ENCODE measurements at regions not wholly inside any gene's neighbourhood (a gene's known extent, or its start where the extent isn't known, plus 50 kb on each side); places are given as distances from the start of the nearest gene placed in this dataset.

DNA sequence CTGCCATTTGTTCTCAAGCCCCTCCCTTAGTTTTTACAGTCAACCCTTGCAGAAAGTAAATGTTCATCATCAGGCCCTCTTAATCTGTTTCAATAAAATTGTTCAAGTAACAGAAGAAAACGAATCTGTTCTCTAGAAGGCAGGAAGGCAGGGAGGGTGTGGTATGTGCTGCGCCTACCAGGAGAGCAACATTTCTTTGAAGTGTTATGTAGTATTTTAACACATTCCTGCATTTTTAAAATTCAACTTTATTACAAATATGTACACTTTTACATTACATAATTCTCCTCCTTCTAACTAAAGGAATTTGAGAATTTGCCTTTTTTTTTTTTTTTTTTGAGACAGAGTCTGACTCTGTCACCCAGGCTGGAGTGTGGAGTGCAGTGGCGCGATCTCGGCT is 657.8 kb downstream of the MCTP2 start:
- TF ChIP-seq, protein P1, sequence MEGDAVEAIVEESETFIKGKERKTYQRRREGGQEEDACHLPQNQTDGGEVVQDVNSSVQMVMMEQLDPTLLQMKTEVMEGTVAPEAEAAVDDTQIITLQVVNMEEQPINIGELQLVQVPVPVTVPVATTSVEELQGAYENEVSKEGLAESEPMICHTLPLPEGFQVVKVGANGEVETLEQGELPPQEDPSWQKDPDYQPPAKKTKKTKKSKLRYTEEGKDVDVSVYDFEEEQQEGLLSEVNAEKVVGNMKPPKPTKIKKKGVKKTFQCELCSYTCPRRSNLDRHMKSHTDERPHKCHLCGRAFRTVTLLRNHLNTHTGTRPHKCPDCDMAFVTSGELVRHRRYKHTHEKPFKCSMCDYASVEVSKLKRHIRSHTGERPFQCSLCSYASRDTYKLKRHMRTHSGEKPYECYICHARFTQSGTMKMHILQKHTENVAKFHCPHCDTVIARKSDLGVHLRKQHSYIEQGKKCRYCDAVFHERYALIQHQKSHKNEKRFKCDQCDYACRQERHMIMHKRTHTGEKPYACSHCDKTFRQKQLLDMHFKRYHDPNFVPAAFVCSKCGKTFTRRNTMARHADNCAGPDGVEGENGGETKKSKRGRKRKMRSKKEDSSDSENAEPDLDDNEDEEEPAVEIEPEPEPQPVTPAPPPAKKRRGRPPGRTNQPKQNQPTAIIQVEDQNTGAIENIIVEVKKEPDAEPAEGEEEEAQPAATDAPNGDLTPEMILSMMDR (IDR thresholded peaks at IDR 0.05; ENCODE audit: extremely low read depth, insufficient read depth, missing control alignments), result no peak
- no peak for DNase-seq (ENCODE audit: low spot score)
- in situ Hi-C loops (cut with MboI; ENCODE audit: low pct_unique_long_range_greater_than_20kb, low sequenced_read_pairs, unreplicated experiment), result no loop called here

DNA sequence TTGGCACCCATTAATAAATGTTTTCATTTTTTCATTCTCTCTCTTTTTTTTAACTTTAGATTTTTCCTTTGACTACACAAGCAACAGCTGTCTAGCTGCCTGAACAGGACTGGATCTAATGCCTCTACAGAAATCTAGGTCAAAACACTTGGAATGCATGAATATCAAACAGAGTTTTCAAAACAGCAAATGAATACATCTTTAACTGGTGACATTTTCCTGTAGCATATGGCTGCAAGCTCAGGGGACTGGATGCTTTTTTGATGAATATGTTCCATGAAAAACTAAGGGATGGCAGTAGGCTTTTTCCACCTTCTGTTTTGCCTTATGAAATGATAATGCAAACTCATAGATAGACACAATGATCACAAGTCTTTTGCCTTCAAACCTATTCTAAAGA is 661.7 kb downstream of the MCTP2 start:
- TF ChIP-seq, protein P1 (IDR thresholded peaks at IDR 0.05; ENCODE audit: extremely low read depth, insufficient read depth, missing control alignments), result no peak
- in situ Hi-C loops (cut with MboI; ENCODE audit: low pct_unique_long_range_greater_than_20kb, low sequenced_read_pairs, unreplicated experiment), result no loop called here
- no peak for DNase-seq (ENCODE audit: low spot score)

DNA sequence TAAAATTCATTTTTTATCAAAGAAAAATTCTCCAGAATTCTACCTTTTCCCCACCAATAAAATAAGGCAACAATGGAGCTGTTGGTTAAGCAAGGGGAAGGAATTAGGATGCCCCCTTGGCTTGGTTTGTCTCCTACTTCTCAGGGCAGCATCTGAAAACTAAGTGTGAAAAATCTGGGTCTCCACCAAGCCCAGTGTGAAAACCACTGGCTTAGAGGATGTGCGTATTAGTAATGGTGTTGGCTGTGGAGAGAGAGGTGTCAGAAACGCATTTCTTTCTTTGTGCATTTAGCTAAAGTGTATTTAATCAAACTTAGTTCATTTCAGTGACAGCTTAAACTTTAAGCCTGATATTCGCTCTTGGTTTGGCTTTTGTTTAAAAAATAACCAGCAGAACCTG is 662.7 kb downstream of the MCTP2 start:
- in situ Hi-C loops (cut with MboI; ENCODE audit: low pct_unique_long_range_greater_than_20kb, low sequenced_read_pairs, unreplicated experiment), result no loop called here
- no peak for DNase-seq (ENCODE audit: low spot score)
- TF ChIP-seq, protein P1 (IDR thresholded peaks at IDR 0.05; ENCODE audit: extremely low read depth, insufficient read depth, missing control alignments), result no peak

DNA sequence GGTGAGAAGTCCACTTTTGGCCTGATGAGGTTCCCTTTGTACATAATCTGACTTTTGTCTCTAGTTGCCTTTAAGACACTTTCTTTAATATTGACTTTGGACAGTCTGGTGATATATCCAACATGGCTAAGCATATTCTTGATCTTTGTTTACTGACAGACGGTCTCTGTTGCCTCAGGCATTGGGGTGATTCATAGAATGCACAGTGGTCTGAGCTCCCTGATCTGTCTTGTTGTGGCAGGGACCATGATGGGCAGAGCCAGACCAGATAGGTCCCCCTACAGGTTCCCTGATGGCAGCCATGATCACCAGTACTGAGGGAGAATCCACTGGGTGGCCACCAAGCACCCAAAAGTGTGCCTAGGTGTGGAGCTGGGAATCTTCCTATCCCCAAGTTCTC is 678.1 kb downstream of the MCTP2 start:
- no peak for DNase-seq (ENCODE audit: low spot score)
- TF ChIP-seq, protein P1 (IDR thresholded peaks at IDR 0.05; ENCODE audit: extremely low read depth, insufficient read depth, missing control alignments), result no peak
- in situ Hi-C loops (cut with MboI; ENCODE audit: low pct_unique_long_range_greater_than_20kb, low sequenced_read_pairs, unreplicated experiment), result no loop called here

DNA sequence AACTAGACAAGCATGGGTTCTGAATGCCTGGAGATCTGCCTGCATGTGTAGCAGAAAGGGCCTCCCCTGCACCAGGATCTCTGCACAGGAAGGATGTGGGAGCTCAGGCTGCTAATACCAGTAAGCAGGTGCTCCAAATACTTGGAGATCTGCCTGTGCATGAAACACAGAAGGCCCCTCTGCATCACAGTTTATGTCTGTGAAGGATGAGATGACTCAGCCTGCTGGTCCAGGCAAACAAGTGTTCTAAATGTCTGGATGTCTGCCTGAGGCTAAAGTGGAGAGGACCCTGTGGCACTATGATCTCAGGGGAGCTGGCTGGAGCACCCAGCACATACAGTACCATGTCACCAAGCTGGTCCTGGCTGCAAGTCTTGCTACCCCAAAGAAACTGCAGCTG is 678.8 kb downstream of the MCTP2 start:
- no peak for DNase-seq (ENCODE audit: low spot score)
- in situ Hi-C loops (cut with MboI; ENCODE audit: low pct_unique_long_range_greater_than_20kb, low sequenced_read_pairs, unreplicated experiment), result no loop called here
- TF ChIP-seq, protein P1 (IDR thresholded peaks at IDR 0.05; ENCODE audit: extremely low read depth, insufficient read depth, missing control alignments), result no peak

DNA sequence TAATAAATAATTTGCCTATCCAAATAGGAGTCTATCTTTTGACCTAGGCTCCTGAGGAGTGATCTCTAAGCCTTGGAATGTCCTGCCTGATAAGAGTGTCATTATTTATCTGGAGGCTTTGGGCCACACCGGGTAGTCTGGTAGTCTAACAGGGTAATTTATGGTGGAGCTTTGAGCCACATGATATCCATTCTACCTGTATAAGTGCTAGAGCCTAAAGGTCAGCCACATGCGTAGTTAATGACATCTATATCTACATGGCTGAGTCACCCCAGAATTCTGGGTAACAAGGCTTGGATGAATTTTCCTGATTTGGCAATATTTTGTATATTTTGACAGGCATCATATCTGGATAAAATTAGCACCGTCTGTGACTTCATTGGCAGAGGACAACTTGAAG is 681.4 kb downstream of the MCTP2 start:
- in situ Hi-C loops (cut with MboI; ENCODE audit: low pct_unique_long_range_greater_than_20kb, low sequenced_read_pairs, unreplicated experiment), result no loop called here
- TF ChIP-seq, protein P1 (IDR thresholded peaks at IDR 0.05; ENCODE audit: extremely low read depth, insufficient read depth, missing control alignments), result no peak
- no peak for DNase-seq (ENCODE audit: low spot score)

DNA sequence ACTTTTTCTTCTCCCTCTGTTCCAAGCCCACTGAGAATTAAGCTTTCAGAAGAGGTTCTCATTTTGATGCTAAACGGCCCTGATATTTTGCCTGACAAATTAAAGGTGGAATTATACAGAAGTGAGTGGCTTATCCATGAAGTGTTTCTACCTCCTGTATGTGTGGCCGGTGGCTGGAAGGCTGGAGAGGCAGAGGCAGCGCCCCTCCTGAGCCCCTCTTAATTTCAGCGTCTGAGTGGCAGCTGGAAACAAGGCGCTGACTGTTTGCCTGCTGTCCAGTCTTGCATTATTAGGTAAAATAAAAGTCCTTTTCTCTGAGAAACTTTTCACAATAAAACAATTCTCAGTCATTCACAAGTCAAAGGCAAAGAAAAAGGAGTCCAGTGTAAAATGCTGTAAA is 685.7 kb downstream of the MCTP2 start:
- in situ Hi-C loops (cut with MboI; ENCODE audit: low pct_unique_long_range_greater_than_20kb, low sequenced_read_pairs, unreplicated experiment), result no loop called here
- no peak for DNase-seq (ENCODE audit: low spot score)
- TF ChIP-seq, protein P1 (IDR thresholded peaks at IDR 0.05; ENCODE audit: extremely low read depth, insufficient read depth, missing control alignments), result no peak
